ENCODE measurements at regions not wholly inside any gene's neighbourhood (a gene's known extent, or its start where the extent isn't known, plus 50 kb on each side); places are given as distances from the start of the nearest gene placed in this dataset.

DNA sequence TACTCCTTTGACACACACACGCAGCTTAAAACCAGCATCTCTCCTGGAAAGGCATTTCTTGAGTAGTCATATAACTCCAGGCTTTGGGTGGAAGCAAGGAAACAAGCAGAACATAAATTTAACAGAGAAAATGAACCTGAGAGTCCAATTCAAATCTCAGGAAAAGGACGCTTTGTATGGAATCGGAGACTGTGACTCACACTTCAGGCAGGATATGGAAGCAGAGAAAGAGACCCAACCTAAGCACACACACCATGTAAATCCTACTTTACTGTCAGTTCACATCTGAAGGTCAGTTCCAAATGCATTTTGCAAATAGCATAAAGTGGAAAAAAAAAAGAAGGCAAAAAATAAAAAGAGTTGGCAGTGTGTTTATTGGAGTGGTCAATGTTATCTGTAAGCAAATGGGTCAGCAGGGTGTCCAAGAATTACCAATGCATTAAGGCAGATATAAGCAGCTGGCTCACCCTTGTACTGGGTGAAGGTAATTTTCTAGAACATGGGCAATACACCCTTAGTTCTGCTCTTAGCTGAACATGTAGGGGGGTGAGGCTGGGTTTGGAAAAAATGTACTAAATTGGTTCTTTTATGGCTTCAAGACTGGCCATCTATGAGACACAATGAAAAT, 283.7 kb upstream of the NT5E start:
- TF ChIP-seq ZFX (IDR thresholded peaks at IDR 0.05) (no peak), CTCF (conservative IDR thresholded peaks at IDR 0.05) (no peak)
- no peak overlapping the region for H3K27ac ChIP-seq

DNA sequence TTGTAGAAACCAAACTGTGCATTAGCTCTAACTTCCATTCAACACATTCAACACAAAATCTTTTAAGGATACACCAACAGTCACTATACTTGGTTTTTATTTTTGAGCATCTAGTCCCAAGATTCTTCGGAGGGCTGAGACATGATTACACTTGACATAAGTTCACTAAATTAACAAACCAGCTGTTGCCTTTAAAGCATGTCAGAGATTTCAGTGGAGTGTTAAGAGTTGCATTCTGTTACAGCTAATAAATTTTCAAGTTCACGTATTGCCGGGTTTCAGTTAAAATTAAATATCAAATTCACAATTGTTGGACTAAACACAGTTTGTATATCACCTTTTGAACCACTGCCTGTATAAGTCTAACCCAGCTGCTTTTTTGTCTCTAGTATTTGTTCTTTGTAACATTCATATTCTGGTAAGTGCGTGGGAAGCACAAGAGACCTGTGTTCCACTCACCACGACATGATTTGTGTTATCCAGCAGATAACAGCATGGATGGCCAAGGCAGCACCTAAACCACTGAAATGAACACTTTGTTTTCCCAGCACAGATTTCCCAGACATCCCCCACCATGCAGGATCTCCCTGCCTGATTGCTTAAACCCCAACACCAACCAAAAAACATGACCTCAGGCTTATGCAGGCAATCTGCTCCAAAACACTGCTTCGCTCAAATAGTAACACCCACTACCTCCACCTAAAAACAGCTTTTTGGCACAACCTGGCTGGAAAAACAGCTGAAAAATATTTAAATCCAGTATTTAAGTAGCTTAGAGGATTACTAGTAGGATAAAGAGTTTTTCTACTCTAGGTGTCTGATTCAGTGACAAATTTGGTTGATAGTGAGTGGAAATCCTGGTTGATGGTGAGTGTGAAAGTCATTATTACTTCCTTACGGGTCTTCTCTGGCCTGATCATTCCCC, 286.5 kb upstream of the NT5E start:
- TF ChIP-seq CTCF (conservative IDR thresholded peaks at IDR 0.05) (no peak), ZFX (IDR thresholded peaks at IDR 0.05) (no peak)

GRCh38 chr6:85157311-85157710, 292.6 kb upstream of the NT5E start:
- no peak for TF ChIP-seq CTCF (conservative IDR thresholded peaks at IDR 0.05)
- TF ChIP-seq ZFX (IDR thresholded peaks at IDR 0.05), result no peak

More for the DNA sequence above, 286.5 kb upstream of the NT5E start:
- H3K27ac ChIP-seq, result no peak overlapping the region

DNA sequence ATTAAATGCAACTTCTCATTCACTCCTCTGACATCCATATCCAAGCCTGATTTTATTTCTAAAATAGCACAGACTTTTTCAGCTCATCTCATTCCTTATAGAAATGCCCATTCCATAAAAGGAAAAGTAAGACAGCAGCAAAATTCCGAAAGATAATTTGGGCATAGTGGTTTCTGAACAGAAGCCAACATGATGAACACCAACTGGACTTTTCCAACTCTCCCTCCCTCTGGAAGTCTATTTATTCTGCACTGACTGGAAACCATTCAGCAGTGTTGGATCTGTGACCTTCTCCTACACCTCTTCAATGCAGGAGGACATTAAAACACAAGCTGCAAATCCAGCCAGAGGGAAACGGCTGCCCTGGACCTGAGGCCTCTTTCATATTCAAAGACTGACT, 306.2 kb upstream of the NT5E start:
- H3K27ac ChIP-seq, result no peak overlapping the region
- TF ChIP-seq CTCF (conservative IDR thresholded peaks at IDR 0.05) (no peak), ZFX (IDR thresholded peaks at IDR 0.05) (no peak)

More at GRCh38 chr6:85157311-85157710, 292.6 kb upstream of the NT5E start:
- no peak overlapping the region for H3K27ac ChIP-seq

GRCh38 chr6:85137865-85138264, 312.0 kb upstream of the NT5E start:
- TF ChIP-seq ZFX (IDR thresholded peaks at IDR 0.05), result no peak
- TF ChIP-seq CTCF (conservative IDR thresholded peaks at IDR 0.05), result no peak
- H3K27ac ChIP-seq, result no peak overlapping the region

- TF ChIP-seq CTCF (conservative IDR thresholded peaks at IDR 0.05) (no peak), ZFX (IDR thresholded peaks at IDR 0.05) (no peak)
- H3K27ac ChIP-seq, result no peak overlapping the region
These were observed 313.6 kb upstream of the NT5E start for GRCh38 chr6:85136310-85136709.

Data from C4-2B (cell line).